ENCODE measurements at regions not wholly inside any gene's neighbourhood (a gene's known extent, or its start where the extent isn't known, plus 50 kb on each side); places are given as distances from the start of the nearest gene placed in this dataset.
A peak's percentile ranks its signal among the peaks of the same experiment; 100 is the strongest.

GRCh38 chr10:25101461-25102146 is 73.2 kb upstream of the GPR158 start:
- H3K79me2 ChIP-seq (ENCODE audit: low read depth): no peaks in the 10 kb centered on the region
- no peaks in the 10 kb centered on the region for H4K20me1 ChIP-seq (ENCODE audit: low read depth)
- no peaks in the 10 kb centered on the region for H3K36me3 Mint-ChIP-seq
- H3F3A ChIP-seq (ENCODE audit: low read depth): no peaks in the 10 kb centered on the region
- TF ChIP-seq, protein P1, sequence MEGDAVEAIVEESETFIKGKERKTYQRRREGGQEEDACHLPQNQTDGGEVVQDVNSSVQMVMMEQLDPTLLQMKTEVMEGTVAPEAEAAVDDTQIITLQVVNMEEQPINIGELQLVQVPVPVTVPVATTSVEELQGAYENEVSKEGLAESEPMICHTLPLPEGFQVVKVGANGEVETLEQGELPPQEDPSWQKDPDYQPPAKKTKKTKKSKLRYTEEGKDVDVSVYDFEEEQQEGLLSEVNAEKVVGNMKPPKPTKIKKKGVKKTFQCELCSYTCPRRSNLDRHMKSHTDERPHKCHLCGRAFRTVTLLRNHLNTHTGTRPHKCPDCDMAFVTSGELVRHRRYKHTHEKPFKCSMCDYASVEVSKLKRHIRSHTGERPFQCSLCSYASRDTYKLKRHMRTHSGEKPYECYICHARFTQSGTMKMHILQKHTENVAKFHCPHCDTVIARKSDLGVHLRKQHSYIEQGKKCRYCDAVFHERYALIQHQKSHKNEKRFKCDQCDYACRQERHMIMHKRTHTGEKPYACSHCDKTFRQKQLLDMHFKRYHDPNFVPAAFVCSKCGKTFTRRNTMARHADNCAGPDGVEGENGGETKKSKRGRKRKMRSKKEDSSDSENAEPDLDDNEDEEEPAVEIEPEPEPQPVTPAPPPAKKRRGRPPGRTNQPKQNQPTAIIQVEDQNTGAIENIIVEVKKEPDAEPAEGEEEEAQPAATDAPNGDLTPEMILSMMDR (IDR thresholded peaks at IDR 0.05): no peak
- TF ChIP-seq EZH2phosphoT487 (IDR thresholded peaks at IDR 0.05) (no peak), EZH2 (IDR thresholded peaks at IDR 0.05) (no peak)
- no peak overlapping the region for H3K27ac ChIP-seq
- peaks cover 3% of the 10 kb centered on the region for H3K27me3 Mint-ChIP-seq (ENCODE audit: insufficient read depth, low read depth)
- no peak overlapping the region for H3K9ac ChIP-seq
- H3K4me3 ChIP-seq: no peak overlapping the region
- H3K9me3 Mint-ChIP-seq: no peaks in the 10 kb centered on the region
- H3K9me3 ChIP-seq (ENCODE audit: low read depth): no peaks in the 10 kb centered on the region
- no peak overlapping the region for H3K4me3 Mint-ChIP-seq
- H3K4me2 ChIP-seq: no peak overlapping the region
- no peaks in the 10 kb centered on the region for H3K36me3 ChIP-seq
- peaks cover 2% of the 10 kb centered on the region for H3K4me1 Mint-ChIP-seq
- DNase-seq (ENCODE audit: low spot score): no peak
- no peaks in the 10 kb centered on the region for H3K4me1 ChIP-seq
- no peak overlapping the region for H3K27ac Mint-ChIP-seq
- no peaks in the 10 kb centered on the region for H3K27me3 ChIP-seq
- H2AFZ ChIP-seq (replicated peaks): peak overlapping the region; percentile 5

- Histone ChIP-seq H3K4me3 (no peak overlapping the region), H4K20me1 (ENCODE audit: low read depth) (no peaks in the 10 kb centered on the region), H3K36me3 (no peaks in the 10 kb centered on the region), H3K27me3 (no peaks in the 10 kb centered on the region), H3K9me3 (ENCODE audit: low read depth) (no peaks in the 10 kb centered on the region), H3K79me2 (ENCODE audit: low read depth) (no peaks in the 10 kb centered on the region), H3K9ac (no peak overlapping the region), H3K4me2 (no peak overlapping the region), H3K4me1 (no peaks in the 10 kb centered on the region), H2AFZ (replicated peaks) (no peak overlapping the region), H3F3A (ENCODE audit: low read depth) (no peaks in the 10 kb centered on the region), H3K27ac (no peak overlapping the region)
- TF ChIP-seq, protein P1 (IDR thresholded peaks at IDR 0.05): no peak
- TF ChIP-seq EZH2phosphoT487 (IDR thresholded peaks at IDR 0.05) (no peak), EZH2 (IDR thresholded peaks at IDR 0.05) (no peak)
- no peaks in the 10 kb centered on the region for H3K36me3 Mint-ChIP-seq
- no peaks in the 10 kb centered on the region for H3K9me3 Mint-ChIP-seq
- no peak overlapping the region for H3K4me3 Mint-ChIP-seq
- no peak for DNase-seq (ENCODE audit: low spot score)
- peaks cover 2% of the 10 kb centered on the region for H3K4me1 Mint-ChIP-seq
- no peak overlapping the region for H3K27ac Mint-ChIP-seq
- peaks cover 3% of the 10 kb centered on the region for H3K27me3 Mint-ChIP-seq (ENCODE audit: insufficient read depth, low read depth)
Observed at GRCh38 chr10:25102147-25102822, 72.5 kb upstream of the GPR158 start.

GRCh38 chr10:25103703-25104102 is 71.1 kb upstream of the GPR158 start:
- Histone ChIP-seq H3K27me3 (no peaks in the 10 kb centered on the region), H3F3A (ENCODE audit: low read depth) (no peaks in the 10 kb centered on the region), H3K79me2 (ENCODE audit: low read depth) (no peaks in the 10 kb centered on the region), H3K4me3 (no peak overlapping the region), H3K27ac (no peak overlapping the region), H3K4me1 (no peaks in the 10 kb centered on the region), H3K9me3 (ENCODE audit: low read depth) (no peaks in the 10 kb centered on the region), H3K4me2 (no peak overlapping the region), H2AFZ (replicated peaks) (no peak overlapping the region), H3K36me3 (no peaks in the 10 kb centered on the region), H4K20me1 (ENCODE audit: low read depth) (no peaks in the 10 kb centered on the region), H3K9ac (no peak overlapping the region)
- no peak for DNase-seq (ENCODE audit: low spot score)
- Mint-ChIP-seq H3K4me1 (peaks cover 2% of the 10 kb centered on the region), H3K4me3 (no peak overlapping the region), H3K36me3 (no peaks in the 10 kb centered on the region), H3K27me3 (ENCODE audit: insufficient read depth, low read depth) (no peaks in the 10 kb centered on the region), H3K27ac (no peak overlapping the region), H3K9me3 (no peaks in the 10 kb centered on the region)
- no peak for TF ChIP-seq EZH2 (IDR thresholded peaks at IDR 0.05)
- TF ChIP-seq, protein P1 (IDR thresholded peaks at IDR 0.05): no peak
- TF ChIP-seq EZH2phosphoT487 (IDR thresholded peaks at IDR 0.05): no peak
